Memory B cell (primary cell): ENCODE measurements at regions not wholly inside any gene's neighbourhood (a gene's known extent, or its start where the extent isn't known, plus 50 kb on each side); places are given as distances from the start of the nearest gene placed in this dataset.
"Not testable (repeated sequence)": the region's sequence is repeated elsewhere in the genome, so short reads cannot be mapped to it uniquely, and the experiment has no call there.

Source experiments
- ATAC-seq: fragments of 150-1000 bp; cut with Tn5 transposase; 2 replicates; pipeline ENCODE4 v1.10.0; 2021; ENCODE audit warnings: low read depth, mild to moderate bottlenecking, moderate library complexity
- DNase-seq, 2 donors: peaks; one replicate each; pipeline ENCODE4 v3.0.0; 2022; ENCODE audit warnings: low spot score in 2 of 2
- H3K27ac Mint-ChIP-seq: one replicate; pipeline ENCODE4 v1.8.0; 2022; ENCODE audit warnings: mild to moderate bottlenecking, moderate library complexity, mixed read lengths
- H3K27me3 Mint-ChIP-seq: one replicate; pipeline ENCODE4 v1.8.0; 2022; ENCODE audit warnings: mixed read lengths
- H3K36me3 Mint-ChIP-seq: one replicate; pipeline ENCODE4 v1.8.0; 2022; ENCODE audit warnings: mild to moderate bottlenecking, mixed read lengths
- H3K4me1 Mint-ChIP-seq: one replicate; pipeline ENCODE4 v1.8.0; 2022; ENCODE audit warnings: mixed read lengths
- H3K4me3 Mint-ChIP-seq: one replicate; pipeline ENCODE4 v1.8.0; 2022; ENCODE audit warnings: mild to moderate bottlenecking, moderate library complexity, mixed read lengths
- H3K9me3 Mint-ChIP-seq: one replicate; pipeline ENCODE4 v1.8.0; 2022; ENCODE audit warnings: mixed read lengths

GRCh38 chr3:20378315-20378714 lies 192.3 kb upstream of the SGO1 start:
- no peak overlapping the region for H3K27ac Mint-ChIP-seq
- H3K4me3 Mint-ChIP-seq: no peak overlapping the region
- no peaks in the 10 kb centered on the region for H3K27me3 Mint-ChIP-seq

GRCh38 chr3:20376665-20377217 lies 190.7 kb upstream of the SGO1 start:
- no peaks in the 10 kb centered on the region for H3K4me1 Mint-ChIP-seq
- ATAC-seq: no peak
- H3K27me3 Mint-ChIP-seq: no peaks in the 10 kb centered on the region
- H3K36me3 Mint-ChIP-seq: peaks cover 2% of the 10 kb centered on the region
- no peaks in the 10 kb centered on the region for H3K9me3 Mint-ChIP-seq
- H3K27ac Mint-ChIP-seq: no peak overlapping the region
- no peak overlapping the region for H3K4me3 Mint-ChIP-seq
- DNase-seq: no peak

More at GRCh38 chr3:20378315-20378714, 192.3 kb upstream of the SGO1 start:
- DNase-seq (no peak), ATAC-seq (no peak)
- H3K9me3 Mint-ChIP-seq: no peaks in the 10 kb centered on the region
- peaks cover 2% of the 10 kb centered on the region for H3K36me3 Mint-ChIP-seq
- no peaks in the 10 kb centered on the region for H3K4me1 Mint-ChIP-seq

GRCh38 chr3:20375302-20375701 lies 189.3 kb upstream of the SGO1 start:
- ATAC-seq: no peak
- DNase-seq: no peak
- Mint-ChIP-seq H3K4me3 (no peak overlapping the region), H3K4me1 (no peaks in the 10 kb centered on the region), H3K36me3 (peaks cover 2% of the 10 kb centered on the region), H3K27me3 (no peaks in the 10 kb centered on the region), H3K27ac (no peak overlapping the region), H3K9me3 (no peaks in the 10 kb centered on the region)

DNA sequence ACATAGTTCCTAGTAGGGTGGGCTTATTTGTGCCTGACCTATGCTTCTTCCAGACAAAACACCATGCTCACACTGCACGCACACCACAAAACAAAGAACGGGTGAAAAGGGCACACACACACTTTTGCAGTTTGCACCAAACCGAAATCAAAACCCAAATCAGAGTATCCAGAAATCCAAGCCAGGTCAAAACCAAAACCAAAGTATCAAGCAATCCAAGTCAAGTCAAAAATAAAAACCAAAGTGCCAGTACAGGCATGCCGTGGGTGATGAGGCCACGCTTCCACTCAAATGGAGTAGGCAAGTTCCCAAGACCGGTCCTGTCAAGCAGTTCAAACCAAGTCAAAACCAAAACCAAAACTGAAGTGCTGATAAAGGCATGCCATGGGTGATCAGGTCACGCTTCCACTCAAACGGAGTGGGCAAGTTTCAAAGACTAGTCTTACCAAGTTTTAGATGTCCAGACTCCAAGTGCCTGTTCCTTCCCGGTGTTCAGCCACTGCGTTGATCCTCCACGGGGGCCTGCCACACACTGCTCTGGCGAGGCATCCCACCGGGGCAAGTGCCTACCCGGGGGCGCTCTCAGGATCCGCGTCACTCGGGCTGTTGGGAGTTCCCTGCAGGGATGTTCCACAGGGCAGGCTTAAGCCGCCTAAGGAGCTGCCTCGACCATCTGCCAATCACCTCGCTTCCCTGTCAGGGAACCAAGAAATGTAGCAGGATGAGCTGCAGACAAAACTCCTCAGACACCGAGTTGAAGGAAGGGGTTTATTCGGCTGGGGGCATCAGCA lies 184.5 kb upstream of the SGO1 start:
- not testable (repeated sequence) for H3K27ac Mint-ChIP-seq, DNase-seq, H3K36me3 Mint-ChIP-seq, H3K9me3 Mint-ChIP-seq, H3K4me1 Mint-ChIP-seq, H3K4me3 Mint-ChIP-seq, ATAC-seq, H3K27me3 Mint-ChIP-seq

DNA sequence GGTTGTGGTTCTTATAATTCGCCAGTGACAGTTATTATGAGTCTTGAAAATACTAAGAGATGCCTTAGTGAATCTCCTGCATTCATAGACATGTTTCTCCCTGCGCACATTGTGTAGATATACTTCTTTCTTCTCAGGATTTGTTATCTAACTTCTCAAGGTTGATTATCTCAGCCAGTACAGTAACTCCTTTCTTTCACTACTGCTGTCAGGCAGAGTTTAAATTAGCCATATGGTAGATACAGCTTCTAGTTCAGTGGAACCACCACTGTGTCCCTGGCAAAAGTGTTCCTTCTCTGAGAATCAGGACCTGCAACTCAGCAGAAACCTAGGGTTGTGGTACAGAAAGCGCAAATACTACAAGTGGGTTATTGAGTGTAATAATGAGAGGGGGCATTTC lies 175.0 kb upstream of the SGO1 start:
- Mint-ChIP-seq H3K4me3 (no peak overlapping the region), H3K9me3 (peaks cover 6% of the 10 kb centered on the region), H3K27me3 (no peaks in the 10 kb centered on the region), H3K4me1 (peaks cover 2% of the 10 kb centered on the region), H3K36me3 (peaks cover 16% of the 10 kb centered on the region), H3K27ac (no peak overlapping the region)
- no peak for ATAC-seq
- DNase-seq: no peak

DNA sequence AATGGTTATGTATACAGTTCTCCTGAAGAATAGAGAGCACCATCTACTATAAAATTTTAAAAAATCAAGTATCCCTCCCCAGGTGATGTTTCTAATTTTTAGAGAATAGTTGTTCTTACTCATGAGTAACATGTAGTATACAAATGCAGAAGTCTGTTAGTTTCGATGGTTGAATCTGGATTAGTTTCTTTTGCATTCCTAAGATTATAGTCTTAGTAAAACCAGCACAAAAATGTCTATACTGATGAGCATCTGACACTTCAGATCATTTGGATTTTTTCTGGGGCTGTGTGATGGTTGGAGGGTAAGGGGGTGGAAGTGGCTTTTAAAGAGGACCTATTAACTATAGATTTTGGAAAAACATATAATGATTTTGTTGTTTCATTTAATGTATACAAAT lies 167.3 kb upstream of the SGO1 start:
- ATAC-seq (no peak), DNase-seq (no peak)
- Mint-ChIP-seq H3K27me3 (no peaks in the 10 kb centered on the region), H3K9me3 (peaks cover 2% of the 10 kb centered on the region), H3K36me3 (peaks cover 8% of the 10 kb centered on the region), H3K4me3 (no peak overlapping the region), H3K4me1 (no peaks in the 10 kb centered on the region), H3K27ac (no peak overlapping the region)

- H3K36me3 Mint-ChIP-seq: peaks cover 5% of the 10 kb centered on the region
- ATAC-seq (no peak), DNase-seq (no peak)
- no peaks in the 10 kb centered on the region for H3K27me3 Mint-ChIP-seq
- H3K4me3 Mint-ChIP-seq: no peak overlapping the region
- no peaks in the 10 kb centered on the region for H3K4me1 Mint-ChIP-seq
- H3K9me3 Mint-ChIP-seq: peaks cover 2% of the 10 kb centered on the region
- no peak overlapping the region for H3K27ac Mint-ChIP-seq
Observed at GRCh38 chr3:20352546-20353179, 166.7 kb upstream of the SGO1 start.

DNA sequence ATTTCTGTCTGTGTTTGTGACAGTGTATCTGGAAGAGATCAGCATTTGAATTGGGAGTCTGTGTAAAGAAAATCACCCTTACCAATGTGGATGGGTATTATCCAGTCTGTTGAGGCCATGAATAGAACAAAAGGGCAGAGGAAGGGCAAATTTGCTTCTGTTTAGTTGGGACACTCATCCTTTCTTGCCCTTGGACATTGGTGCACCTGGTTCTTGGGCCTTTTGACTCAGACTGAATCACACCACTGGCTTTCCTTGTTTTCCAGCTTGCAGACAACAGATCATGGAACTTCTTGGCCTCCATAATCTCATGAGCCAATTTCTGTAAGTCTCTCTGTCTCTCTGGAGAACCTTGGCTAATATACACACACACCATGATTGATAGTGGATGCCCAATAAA lies 164.4 kb upstream of the SGO1 start:
- DNase-seq: no peak
- no peaks in the 10 kb centered on the region for H3K36me3 Mint-ChIP-seq

DNA sequence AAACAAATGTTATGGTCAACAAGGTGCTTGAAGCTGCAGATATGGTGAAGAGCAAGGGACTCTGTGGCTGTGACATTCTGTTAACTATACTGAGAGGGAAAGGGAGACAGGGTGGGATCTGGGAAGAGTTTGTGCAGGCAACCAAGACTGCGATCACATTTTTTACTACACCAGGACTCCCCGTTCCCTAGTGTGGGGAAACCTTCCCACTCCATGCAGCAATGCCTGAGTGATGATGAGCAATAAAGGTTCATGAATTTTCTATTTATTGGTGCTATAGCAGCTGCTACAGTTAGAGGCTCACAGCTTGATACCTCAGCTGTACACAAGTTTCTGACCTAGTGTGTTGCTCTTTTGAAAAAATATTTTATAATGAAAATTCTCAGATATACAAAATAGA lies 160.9 kb upstream of the SGO1 start:
- Mint-ChIP-seq H3K4me1 (no peaks in the 10 kb centered on the region), H3K36me3 (no peaks in the 10 kb centered on the region), H3K27me3 (no peaks in the 10 kb centered on the region), H3K9me3 (no peaks in the 10 kb centered on the region), H3K27ac (no peak overlapping the region), H3K4me3 (no peak overlapping the region)
- ATAC-seq (no peak), DNase-seq (no peak)

More for the DNA sequence above, 164.4 kb upstream of the SGO1 start:
- Mint-ChIP-seq H3K4me3 (no peak overlapping the region), H3K27ac (no peak overlapping the region), H3K4me1 (no peaks in the 10 kb centered on the region), H3K27me3 (no peaks in the 10 kb centered on the region), H3K9me3 (no peaks in the 10 kb centered on the region)
- no peak for ATAC-seq

DNA sequence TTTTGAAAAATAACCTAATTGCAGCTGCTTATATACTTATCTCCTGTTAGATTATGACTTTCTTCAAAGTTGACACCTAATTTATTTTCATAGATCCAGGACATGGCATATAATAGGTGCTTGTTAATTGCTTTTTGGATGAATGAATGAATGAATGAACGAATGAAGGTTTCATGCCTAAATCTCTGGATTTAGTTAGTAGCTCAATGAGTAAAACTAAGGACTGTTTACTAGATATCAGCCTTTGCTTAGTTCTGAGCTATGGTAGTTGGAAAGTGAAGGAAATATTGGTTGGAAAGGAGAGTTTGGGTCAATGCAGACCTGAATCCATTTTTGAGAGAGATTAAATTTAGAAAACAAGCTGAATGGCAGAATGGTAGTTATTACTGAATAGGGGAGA lies 160.4 kb upstream of the SGO1 start:
- no peak for ATAC-seq
- Mint-ChIP-seq H3K27me3 (no peaks in the 10 kb centered on the region), H3K4me3 (no peak overlapping the region)

GRCh38 chr3:20344400-20344959 lies 158.5 kb upstream of the SGO1 start:
- no peaks in the 10 kb centered on the region for H3K9me3 Mint-ChIP-seq
- DNase-seq (no peak), ATAC-seq (no peak)
- no peak overlapping the region for H3K4me3 Mint-ChIP-seq
- H3K27me3 Mint-ChIP-seq: no peaks in the 10 kb centered on the region
- peaks cover 5% of the 10 kb centered on the region for H3K4me1 Mint-ChIP-seq
- H3K27ac Mint-ChIP-seq: no peak overlapping the region
- H3K36me3 Mint-ChIP-seq: no peaks in the 10 kb centered on the region

More for the DNA sequence above, 160.4 kb upstream of the SGO1 start:
- Mint-ChIP-seq H3K4me1 (no peaks in the 10 kb centered on the region), H3K27ac (no peak overlapping the region), H3K9me3 (no peaks in the 10 kb centered on the region), H3K36me3 (no peaks in the 10 kb centered on the region)
- DNase-seq: no peak

DNA sequence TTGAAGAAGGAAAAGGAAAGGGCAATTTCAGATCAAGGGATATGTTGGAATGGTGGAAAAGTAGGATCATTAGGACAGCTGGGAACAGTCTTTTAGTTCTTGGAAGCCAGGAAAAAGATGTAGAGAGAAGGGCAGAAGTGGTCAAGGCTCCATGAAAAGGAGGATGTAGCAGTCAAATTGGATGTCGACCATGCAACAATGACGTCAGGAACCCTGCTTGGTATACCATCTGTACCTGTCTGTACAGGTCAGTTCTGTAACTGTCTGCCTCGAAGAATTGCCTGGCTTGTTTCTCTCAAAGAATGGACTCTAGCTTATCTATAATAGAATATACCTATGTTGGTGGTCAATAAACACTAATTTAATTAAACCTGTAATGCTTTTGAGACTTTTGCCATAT lies 157.8 kb upstream of the SGO1 start:
- no peaks in the 10 kb centered on the region for H3K9me3 Mint-ChIP-seq
- DNase-seq: no peak
- no peak for ATAC-seq
- no peak overlapping the region for H3K4me3 Mint-ChIP-seq
- H3K27ac Mint-ChIP-seq: no peak overlapping the region
- H3K36me3 Mint-ChIP-seq: no peaks in the 10 kb centered on the region
- no peaks in the 10 kb centered on the region for H3K27me3 Mint-ChIP-seq
- peaks cover 5% of the 10 kb centered on the region for H3K4me1 Mint-ChIP-seq

DNA sequence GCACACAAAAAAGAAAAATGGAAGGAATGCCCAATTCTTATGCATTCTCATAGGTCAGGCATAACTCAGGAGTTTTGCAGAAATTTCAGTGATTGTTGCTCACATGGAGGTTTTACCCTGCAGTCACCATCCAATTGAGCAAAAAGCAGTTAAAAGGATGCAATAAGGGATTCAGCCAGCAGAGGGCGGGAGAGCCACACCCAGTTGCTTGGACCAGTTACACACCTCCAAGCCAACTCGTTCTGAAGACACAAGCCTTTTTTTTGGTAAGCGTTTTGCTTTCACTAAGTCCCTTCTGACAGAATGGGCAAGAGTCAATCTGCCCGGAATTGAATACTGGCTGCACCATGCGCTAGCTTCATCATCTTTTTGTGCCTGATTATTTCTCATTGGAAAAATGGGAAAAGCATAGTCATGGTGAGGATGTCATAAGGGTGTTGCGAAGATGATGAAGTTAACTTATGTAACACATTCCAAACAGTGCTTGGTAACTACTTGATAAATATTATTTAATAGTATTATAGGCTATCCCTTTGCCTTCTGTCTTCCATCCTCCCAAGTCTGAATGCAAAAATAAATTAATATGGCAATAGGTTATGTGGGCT lies 154.4 kb upstream of the SGO1 start:
- Mint-ChIP-seq H3K27ac (no peak overlapping the region), H3K9me3 (no peaks in the 10 kb centered on the region), H3K36me3 (no peaks in the 10 kb centered on the region), H3K4me1 (peaks cover 5% of the 10 kb centered on the region), H3K27me3 (no peaks in the 10 kb centered on the region), H3K4me3 (no peak overlapping the region)
- ATAC-seq (peak; percentile 32), DNase-seq (peak; percentile 31 to 39)

- ATAC-seq (no peak), DNase-seq (no peak)
- no peaks in the 10 kb centered on the region for H3K36me3 Mint-ChIP-seq
- H3K27me3 Mint-ChIP-seq: no peaks in the 10 kb centered on the region
- H3K4me1 Mint-ChIP-seq: peaks cover 5% of the 10 kb centered on the region
- H3K27ac Mint-ChIP-seq: no peak overlapping the region
- H3K9me3 Mint-ChIP-seq: no peaks in the 10 kb centered on the region
- no peak overlapping the region for H3K4me3 Mint-ChIP-seq
Observed at GRCh38 chr3:20336572-20336971, 150.6 kb upstream of the SGO1 start.
